ENCODE measurements at regions not wholly inside any gene's neighbourhood (a gene's known extent, or its start where the extent isn't known, plus 50 kb on each side); places are given as distances from the start of the nearest gene placed in this dataset.

GRCh38 chr1:221228594-221228993, 349.4 kb downstream of the HLX start (continued):
- TF ChIP-seq CUX1 (IDR thresholded peaks at IDR 0.05; ENCODE audit: insufficient replicate concordance, low read depth, low read length) (no peak), SKIL (IDR thresholded peaks at IDR 0.05; ENCODE audit: low read depth, poor library complexity, severe bottlenecking) (no peak), CEBPB (IDR thresholded peaks at IDR 0.05; ENCODE audit: borderline replicate concordance in 1 of 2, low read depth in 2 of 2, low read length in 2 of 2) (no peak), ZBTB33 (IDR thresholded peaks at IDR 0.05) (no peak)
